H9 (cell line): ENCODE measurements at regions not wholly inside any gene's neighbourhood (a gene's known extent, or its start where the extent isn't known, plus 50 kb on each side); places are given as distances from the start of the nearest gene placed in this dataset.

Source experiments
- DNase-seq: peaks from one replicate; pipeline ENCODE4 v3.0.0-alpha.2; 2017
- H2AFZ ChIP-seq: one replicate; pipeline ENCODE4 v1.6.1; 2013; ENCODE audit warnings: mild to moderate bottlenecking, low read length, control low read depth, moderate library complexity
- H2AK5ac ChIP-seq: 2 replicates; pipeline ENCODE4 v1.6.1; 2013; ENCODE audit warnings: low read length, control low read depth, mixed read lengths; ENCODE audit not compliant: insufficient read length
- H2BK120ac ChIP-seq: one replicate; pipeline ENCODE4 v1.6.1; 2013; ENCODE audit warnings: low read depth, mild to moderate bottlenecking, low read length, control low read depth, inconsistent platforms; ENCODE audit not compliant: poor library complexity, severe bottlenecking
- H2BK12ac ChIP-seq: 2 replicates; pipeline ENCODE4 v1.6.1; 2013; ENCODE audit warnings: low read length, control low read depth, mixed read lengths, low read depth; ENCODE audit not compliant: insufficient read length
- H2BK15ac ChIP-seq: 2 replicates; pipeline ENCODE4 v1.6.1; 2013; ENCODE audit warnings: low read depth, low read length, control low read depth
- H2BK20ac ChIP-seq: one replicate; pipeline ENCODE4 v1.6.1; 2013; ENCODE audit warnings: low read depth, mild to moderate bottlenecking, low read length, control low read depth, inconsistent platforms; ENCODE audit not compliant: poor library complexity, severe bottlenecking
- H2BK5ac ChIP-seq: 2 replicates; pipeline ENCODE4 v1.6.1; 2013; ENCODE audit warnings: low read length, control low read depth, mixed read lengths; ENCODE audit not compliant: insufficient read length
- H3K14ac ChIP-seq: 2 replicates; pipeline ENCODE4 v1.6.1; 2013; ENCODE audit warnings: low read length, control low read depth; ENCODE audit not compliant: insufficient read depth
- H3K18ac ChIP-seq: 2 replicates; pipeline ENCODE4 v1.6.1; 2013; ENCODE audit warnings: low read depth, mild to moderate bottlenecking, mixed read lengths, low read length, control low read depth; ENCODE audit not compliant: insufficient read length
- H3K23ac ChIP-seq: 2 replicates; pipeline ENCODE4 v1.6.1; 2013; ENCODE audit warnings: low read length, control low read depth, mixed read lengths, low read depth; ENCODE audit not compliant: insufficient read length
- H3K23me2 ChIP-seq: 2 replicates; pipeline ENCODE4 v1.6.1; 2013; ENCODE audit warnings: low read depth, mild to moderate bottlenecking, mixed read lengths, low read length, control low read depth; ENCODE audit not compliant: insufficient read length, poor library complexity, severe bottlenecking
- H3K27ac ChIP-seq: 2 replicates; pipeline ENCODE4 v1.5.1; 2013; ENCODE audit warnings: low read length, control low read depth, mixed read lengths, low read depth; ENCODE audit not compliant: insufficient read length
- H3K27me3 ChIP-seq: 2 replicates; pipeline ENCODE4 v1.6.1; 2013; ENCODE audit warnings: low read length, control low read depth, inconsistent platforms; ENCODE audit not compliant: insufficient read depth
- H3K4ac ChIP-seq: 2 replicates; pipeline ENCODE4 v1.6.1; 2013; ENCODE audit warnings: low read depth, mild to moderate bottlenecking, control low read depth, inconsistent platforms, low read length, moderate library complexity
- H3K4me1 ChIP-seq: 2 replicates; pipeline ENCODE4 v1.6.1; 2013; ENCODE audit warnings: low read length, control low read depth, inconsistent platforms; ENCODE audit not compliant: insufficient read depth
- H3K4me2 ChIP-seq: 2 replicates; pipeline ENCODE4 v1.6.1; 2013; ENCODE audit warnings: low read length, control low read depth, mixed read lengths; ENCODE audit not compliant: insufficient read length, insufficient read depth
- H3K56ac ChIP-seq: 2 replicates; pipeline ENCODE4 v1.6.1; 2013; ENCODE audit warnings: low read depth, mild to moderate bottlenecking, mixed read lengths, low read length, control low read depth; ENCODE audit not compliant: insufficient read length
- H3K79me1 ChIP-seq: 2 replicates; pipeline ENCODE4 v1.6.1; 2013; ENCODE audit warnings: low read depth, mild to moderate bottlenecking, moderate library complexity, low read length, control low read depth, inconsistent platforms; ENCODE audit not compliant: insufficient read depth, poor library complexity, severe bottlenecking
- H3K79me2 ChIP-seq: 2 replicates; pipeline ENCODE4 v1.6.1; 2013; ENCODE audit warnings: low read length, control low read depth, inconsistent platforms; ENCODE audit not compliant: insufficient read depth
- H3K9ac ChIP-seq: 2 replicates; pipeline ENCODE4 v1.6.1; 2013; ENCODE audit warnings: low read length, control low read depth, mixed read lengths; ENCODE audit not compliant: insufficient read length; ENCODE audit errors: extremely low read depth
- H3K9me3 ChIP-seq: one replicate; pipeline ENCODE4 v1.6.1; 2013; ENCODE audit warnings: low read depth, low read length, inconsistent platforms; ENCODE audit not compliant: control insufficient read depth
- H3T11ph ChIP-seq: one replicate; pipeline ENCODE4 v1.6.1; 2013; ENCODE audit warnings: mild to moderate bottlenecking, low read length, control low read depth, inconsistent platforms
- H4K20me1 ChIP-seq: one replicate; pipeline ENCODE4 v1.6.1; 2013; ENCODE audit not compliant: control insufficient read depth, insufficient read length, insufficient read depth
- H4K5ac ChIP-seq: 2 replicates; pipeline ENCODE4 v1.6.1; 2013; ENCODE audit warnings: low read depth, mild to moderate bottlenecking, mixed read lengths, low read length, control low read depth; ENCODE audit not compliant: insufficient read length
- H4K8ac ChIP-seq: replicated peaks from 2 replicates; pipeline ENCODE4 v1.6.1; 2013; ENCODE audit warnings: low read length, control low read depth, mixed read lengths, low read depth; ENCODE audit not compliant: insufficient read length
- H4K91ac ChIP-seq: 2 replicates; pipeline ENCODE4 v1.6.1; 2013; ENCODE audit warnings: low read depth, mild to moderate bottlenecking, moderate library complexity, mixed read lengths, low read length, control low read depth; ENCODE audit not compliant: insufficient read length
- H3K27ac Mint-ChIP-seq, 3 experiments: 2 replicates in 2 of 3; 3 replicates in 1 of 3; pipeline ENCODE4 v1.8.0; 2020 to 2021; ENCODE audit warnings: mixed read lengths in 3 of 3, mild to moderate bottlenecking in 1 of 3, moderate library complexity in 1 of 3
- H3K27me3 Mint-ChIP-seq: 2 replicates; pipeline ENCODE4 v1.8.0; 2021; ENCODE audit warnings: low read depth, mild to moderate bottlenecking, moderate library complexity, mixed read lengths
- H3K36me3 Mint-ChIP-seq, 3 experiments: 2 replicates in 2 of 3; 3 replicates in 1 of 3; pipeline ENCODE4 v1.8.0; 2020 to 2021; ENCODE audit warnings: low read depth in 3 of 3, mixed read lengths in 3 of 3; ENCODE audit not compliant: insufficient read depth in 1 of 3
- H3K4me1 Mint-ChIP-seq, 2 experiments: 2 replicates each; pipeline ENCODE4 v1.8.0; 2020; ENCODE audit warnings: mixed read lengths in 2 of 2
- H3K4me3 Mint-ChIP-seq, 2 experiments: 2 replicates in 1 of 2; 3 replicates in 1 of 2; pipeline ENCODE4 v1.8.0; 2020 to 2021; ENCODE audit warnings: mild to moderate bottlenecking in 2 of 2, mixed read lengths in 2 of 2, moderate library complexity in 1 of 2
- H3K9me3 Mint-ChIP-seq, 2 experiments: 2 replicates in 1 of 2; 3 replicates in 1 of 2; pipeline ENCODE4 v1.8.0; 2020; ENCODE audit warnings: mild to moderate bottlenecking in 2 of 2, mixed read lengths in 2 of 2, moderate library complexity in 1 of 2
- whole genome bisulfite sequencing: extraction: QIAGEN DNeasy Blood & Tissue Kit; methylation state at CpG from one replicate; pipeline ENCODE4 v1.1.7; 2013; ENCODE audit warnings: missing lambda C conversion rate, low lambda C conversion rate, mixed read lengths; ENCODE audit not compliant: insufficient read length; ENCODE audit errors: extremely low coverage; 5-methylcytosine and 5-hydroxymethylcytosine counted together
- TF ChIP-seq, protein P1 (sequence below): fragments of 200-600 bp; sonication (generic); conservative IDR thresholded peaks from 3 replicates; pipeline ENCODE4 v1.8.0; 2021; ENCODE audit warnings: antibody characterized with exemption, mild to moderate bottlenecking

DNA sequence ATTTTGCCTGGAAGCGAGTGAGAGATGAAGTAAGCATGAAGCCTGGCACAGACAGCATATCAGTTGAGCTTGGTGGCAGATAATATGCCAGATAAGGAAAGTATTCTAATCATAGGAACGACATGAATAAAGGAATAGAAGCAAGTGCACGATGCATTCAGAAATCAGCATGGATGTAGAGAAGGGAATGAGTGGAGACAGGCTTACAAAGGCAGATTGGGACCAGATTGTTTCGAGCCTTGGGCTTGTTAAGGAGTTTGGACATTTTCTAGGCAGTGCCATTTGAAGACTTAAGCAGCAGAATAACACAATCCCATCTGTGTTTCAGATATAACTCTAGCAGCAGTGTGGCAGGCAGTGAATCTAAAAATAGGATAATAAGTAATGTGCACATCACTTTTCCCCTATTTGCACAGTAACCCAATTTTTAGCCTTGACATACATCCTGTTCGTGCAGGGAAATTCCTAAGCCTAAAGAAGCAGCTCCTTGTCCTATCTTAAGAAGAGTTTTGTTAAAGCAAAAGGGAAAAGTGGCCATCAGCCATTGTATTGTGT, 450.2 kb downstream of the PLCL1 start:
- Histone ChIP-seq H3K27ac (no peak overlapping the region), H3K9ac (no peak overlapping the region), H2AK5ac (no peak overlapping the region), H3K14ac (no peak overlapping the region), H3T11ph (no peak overlapping the region), H3K9me3 (no peaks in the 10 kb centered on the region), H3K4me1 (no peaks in the 10 kb centered on the region), H4K91ac (no peak overlapping the region), H2BK15ac (no peak overlapping the region), H4K8ac (no peak overlapping the region), H3K27me3 (no peaks in the 10 kb centered on the region), H3K79me1 (no peaks in the 10 kb centered on the region), H4K5ac (no peak overlapping the region), H3K23ac (no peak overlapping the region), H3K18ac (no peak overlapping the region), H3K4ac (no peak overlapping the region), H3K79me2 (no peaks in the 10 kb centered on the region), H2BK5ac (no peak overlapping the region), H2BK12ac (no peak overlapping the region), H2BK120ac (no peak overlapping the region), H3K56ac (no peak overlapping the region), H2BK20ac (no peak overlapping the region), H2AFZ (no peak overlapping the region), H3K4me2 (no peak overlapping the region), H4K20me1 (no peaks in the 10 kb centered on the region), H3K23me2 (no peaks in the 10 kb centered on the region)
- Mint-ChIP-seq H3K9me3 (no peaks in the 10 kb centered on the region), H3K27me3 (no peaks in the 10 kb centered on the region), H3K4me1 (no peaks in the 10 kb centered on the region), H3K4me3 (no peak overlapping the region), H3K36me3 (no peaks in the 10 kb centered on the region), H3K27ac (no peak overlapping the region)
- TF ChIP-seq, protein P1, sequence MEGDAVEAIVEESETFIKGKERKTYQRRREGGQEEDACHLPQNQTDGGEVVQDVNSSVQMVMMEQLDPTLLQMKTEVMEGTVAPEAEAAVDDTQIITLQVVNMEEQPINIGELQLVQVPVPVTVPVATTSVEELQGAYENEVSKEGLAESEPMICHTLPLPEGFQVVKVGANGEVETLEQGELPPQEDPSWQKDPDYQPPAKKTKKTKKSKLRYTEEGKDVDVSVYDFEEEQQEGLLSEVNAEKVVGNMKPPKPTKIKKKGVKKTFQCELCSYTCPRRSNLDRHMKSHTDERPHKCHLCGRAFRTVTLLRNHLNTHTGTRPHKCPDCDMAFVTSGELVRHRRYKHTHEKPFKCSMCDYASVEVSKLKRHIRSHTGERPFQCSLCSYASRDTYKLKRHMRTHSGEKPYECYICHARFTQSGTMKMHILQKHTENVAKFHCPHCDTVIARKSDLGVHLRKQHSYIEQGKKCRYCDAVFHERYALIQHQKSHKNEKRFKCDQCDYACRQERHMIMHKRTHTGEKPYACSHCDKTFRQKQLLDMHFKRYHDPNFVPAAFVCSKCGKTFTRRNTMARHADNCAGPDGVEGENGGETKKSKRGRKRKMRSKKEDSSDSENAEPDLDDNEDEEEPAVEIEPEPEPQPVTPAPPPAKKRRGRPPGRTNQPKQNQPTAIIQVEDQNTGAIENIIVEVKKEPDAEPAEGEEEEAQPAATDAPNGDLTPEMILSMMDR = no peak
- no peak for DNase-seq
- WGBS = no CpG with 5 or more reads among the region's 5 CpGs
